NCI-H1436 treated with DMSO at 0.1 percent for 48 hours (cell line): ENCODE measurements at regions not wholly inside any gene's neighbourhood (a gene's known extent, or its start where the extent isn't known, plus 50 kb on each side); places are given as distances from the start of the nearest gene placed in this dataset.

Experiments used
- DNase-seq: peaks from one replicate; lab custom pipeline; 2025; lab: John Stamatoyannopoulos, UW

- peak; percentile 71 for DNase-seq
Measured at GRCh38 chr20:46811224-46812084, 83.2 kb upstream of the EYA2 start.

- DNase-seq = peak; percentile 25
Measured at GRCh38 chr20:46814366-46815232, 80.0 kb upstream of the EYA2 start.

- no peak for DNase-seq
Measured at GRCh38 chr20:46816097-46816496, 78.5 kb upstream of the EYA2 start.

GRCh38 chr20:46816886-46817638 is 77.6 kb upstream of the EYA2 start:
- DNase-seq = no peak

- no peak for DNase-seq
Measured at GRCh38 chr20:46820682-46821081, 74.0 kb upstream of the EYA2 start.

- DNase-seq = no peak
Measured at GRCh38 chr20:46823271-46823751, 71.3 kb upstream of the EYA2 start.

GRCh38 chr20:46823753-46824152 is 70.9 kb upstream of the EYA2 start:
- no peak for DNase-seq

GRCh38 chr20:46826343-46826984 is 68.2 kb upstream of the EYA2 start:
- no peak for DNase-seq

- no peak for DNase-seq
Measured at GRCh38 chr20:46827718-46828458, 66.8 kb upstream of the EYA2 start.

GRCh38 chr20:46828471-46828870 is 66.2 kb upstream of the EYA2 start:
- no peak for DNase-seq

GRCh38 chr20:46830886-46831632 is 63.6 kb upstream of the EYA2 start:
- DNase-seq = no peak

GRCh38 chr20:46831633-46832011 is 63.0 kb upstream of the EYA2 start:
- no peak for DNase-seq

- no peak for DNase-seq
Measured at GRCh38 chr20:46832555-46832954, 62.1 kb upstream of the EYA2 start.

GRCh38 chr20:46833360-46833759 is 61.3 kb upstream of the EYA2 start:
- no peak for DNase-seq

- no peak for DNase-seq
Measured at GRCh38 chr20:46835418-46835817, 59.2 kb upstream of the EYA2 start.

GRCh38 chr20:46837083-46837482 is 57.6 kb upstream of the EYA2 start:
- DNase-seq = no peak

- no peak for DNase-seq
Measured at GRCh38 chr20:46838011-46838410, 56.6 kb upstream of the EYA2 start.

- no peak for DNase-seq
Measured at GRCh38 chr20:46840054-46840729, 54.5 kb upstream of the EYA2 start.
